HL-60 (cell line): ENCODE measurements at regions not wholly inside any gene's neighbourhood (a gene's known extent, or its start where the extent isn't known, plus 50 kb on each side); places are given as distances from the start of the nearest gene placed in this dataset.

Experiments
- DNase-seq, 2 experiments: peaks; one replicate each; pipeline ENCODE4 v3.0.0-alpha.2; 2010 to 2020; ENCODE audit warnings: low read depth in 1 of 2, low spot score in 1 of 2
- H3K27ac ChIP-seq: fragments of 250-450 bp; sonication (Bioruptor Pico); replicated peaks from 2 replicates; pipeline ENCODE4 v1.5.1; 2020; ENCODE audit warnings: mild to moderate bottlenecking, moderate library complexity
- H3K27me3 ChIP-seq: fragments of 250-450 bp; sonication (Bioruptor Pico); 2 replicates; pipeline ENCODE4 v1.5.1; 2021; ENCODE audit warnings: mild to moderate bottlenecking, moderate library complexity; ENCODE audit not compliant: insufficient read depth, poor library complexity, severe bottlenecking
- H3K4me3 ChIP-seq: replicated peaks from 2 replicates; pipeline ENCODE4 v1.5.1; 2011; ENCODE audit warnings: mild to moderate bottlenecking, control low read depth, low read length; ENCODE audit not compliant: insufficient read depth
- CTCF ChIP-seq: IDR thresholded peaks from one replicate; pipeline ENCODE4 v1.5.1; 2011; ENCODE audit warnings: low read length, control low read depth, inconsistent platforms; ENCODE audit not compliant: insufficient read depth
- GABPA ChIP-seq: IDR thresholded peaks from 2 replicates; pipeline ENCODE4 v1.6.1; 2012; ENCODE audit warnings: low read depth
- POLR2AphosphoS5 ChIP-seq: IDR thresholded peaks from 2 replicates; pipeline ENCODE4 v1.6.1; 2012; ENCODE audit warnings: low read depth
- SPI1 ChIP-seq: IDR thresholded peaks from 2 replicates; pipeline ENCODE4 v1.6.1; 2012; ENCODE audit warnings: low read depth, mild to moderate bottlenecking, borderline replicate concordance
- TF ChIP-seq, protein P1 (sequence below): IDR thresholded peaks from 2 replicates; pipeline ENCODE4 v1.6.1; 2012; ENCODE audit warnings: low read depth; ENCODE audit not compliant: insufficient replicate concordance

GRCh38 chr11:100622404-100622803 is 64.7 kb upstream of the ARHGAP42 start:
- TF ChIP-seq CTCF: no peak
- no peak for TF ChIP-seq SPI1
- TF ChIP-seq GABPA: no peak
- TF ChIP-seq, protein P1, sequence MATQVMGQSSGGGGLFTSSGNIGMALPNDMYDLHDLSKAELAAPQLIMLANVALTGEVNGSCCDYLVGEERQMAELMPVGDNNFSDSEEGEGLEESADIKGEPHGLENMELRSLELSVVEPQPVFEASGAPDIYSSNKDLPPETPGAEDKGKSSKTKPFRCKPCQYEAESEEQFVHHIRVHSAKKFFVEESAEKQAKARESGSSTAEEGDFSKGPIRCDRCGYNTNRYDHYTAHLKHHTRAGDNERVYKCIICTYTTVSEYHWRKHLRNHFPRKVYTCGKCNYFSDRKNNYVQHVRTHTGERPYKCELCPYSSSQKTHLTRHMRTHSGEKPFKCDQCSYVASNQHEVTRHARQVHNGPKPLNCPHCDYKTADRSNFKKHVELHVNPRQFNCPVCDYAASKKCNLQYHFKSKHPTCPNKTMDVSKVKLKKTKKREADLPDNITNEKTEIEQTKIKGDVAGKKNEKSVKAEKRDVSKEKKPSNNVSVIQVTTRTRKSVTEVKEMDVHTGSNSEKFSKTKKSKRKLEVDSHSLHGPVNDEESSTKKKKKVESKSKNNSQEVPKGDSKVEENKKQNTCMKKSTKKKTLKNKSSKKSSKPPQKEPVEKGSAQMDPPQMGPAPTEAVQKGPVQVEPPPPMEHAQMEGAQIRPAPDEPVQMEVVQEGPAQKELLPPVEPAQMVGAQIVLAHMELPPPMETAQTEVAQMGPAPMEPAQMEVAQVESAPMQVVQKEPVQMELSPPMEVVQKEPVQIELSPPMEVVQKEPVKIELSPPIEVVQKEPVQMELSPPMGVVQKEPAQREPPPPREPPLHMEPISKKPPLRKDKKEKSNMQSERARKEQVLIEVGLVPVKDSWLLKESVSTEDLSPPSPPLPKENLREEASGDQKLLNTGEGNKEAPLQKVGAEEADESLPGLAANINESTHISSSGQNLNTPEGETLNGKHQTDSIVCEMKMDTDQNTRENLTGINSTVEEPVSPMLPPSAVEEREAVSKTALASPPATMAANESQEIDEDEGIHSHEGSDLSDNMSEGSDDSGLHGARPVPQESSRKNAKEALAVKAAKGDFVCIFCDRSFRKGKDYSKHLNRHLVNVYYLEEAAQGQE: no peak
- TF ChIP-seq POLR2AphosphoS5: no peak
- DNase-seq: no peak
- H3K4me3 ChIP-seq: no peak overlapping the region
- H3K27me3 ChIP-seq: no peaks in the 10 kb centered on the region
- H3K27ac ChIP-seq: no peak overlapping the region

DNA sequence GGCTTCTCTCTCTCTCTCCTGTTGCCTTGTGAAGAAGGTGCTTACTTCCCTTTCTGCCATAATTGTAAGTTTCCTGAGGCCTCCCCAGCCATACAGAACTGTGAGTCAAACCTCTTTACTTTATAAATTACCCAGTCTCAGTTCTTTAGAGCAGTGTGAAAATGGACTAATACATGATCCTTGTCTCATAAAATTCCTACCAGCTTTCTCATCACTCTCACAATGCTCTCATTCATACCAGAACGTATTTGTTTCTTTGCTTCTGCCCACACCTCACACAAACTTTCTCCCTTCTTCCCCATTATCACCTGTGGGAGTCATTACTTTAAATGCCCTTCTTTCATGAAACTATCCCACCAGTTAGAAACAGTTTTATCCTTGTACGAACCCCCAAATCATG is 62.7 kb upstream of the ARHGAP42 start:
- Histone ChIP-seq H3K27ac (no peak overlapping the region), H3K4me3 (no peak overlapping the region), H3K27me3 (no peaks in the 10 kb centered on the region)
- TF ChIP-seq CTCF (no peak), SPI1 (no peak), POLR2AphosphoS5 (no peak), GABPA (no peak)
- TF ChIP-seq, protein P1: no peak
- DNase-seq: no peak

DNA sequence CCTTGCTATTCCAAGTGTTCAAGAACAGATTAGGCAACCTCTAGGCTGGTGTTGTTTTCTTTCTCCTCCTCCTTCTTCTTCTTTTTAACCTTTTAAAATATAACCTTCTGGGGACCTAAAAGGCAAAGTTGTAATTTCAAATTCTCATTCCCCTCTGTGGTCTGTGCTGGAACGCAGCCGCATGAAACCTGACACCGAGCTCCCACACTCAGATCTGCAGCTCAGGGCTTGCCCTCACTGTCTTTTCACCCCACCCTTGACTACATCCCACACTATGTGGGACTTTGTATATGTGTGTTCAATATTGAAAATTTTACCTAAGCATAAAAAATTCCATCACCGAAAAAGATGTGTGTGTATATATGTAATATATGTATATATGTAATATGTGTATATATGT is 62.0 kb upstream of the ARHGAP42 start:
- no peak overlapping the region for H3K4me3 ChIP-seq
- TF ChIP-seq, protein P1: no peak
- no peak for TF ChIP-seq GABPA
- TF ChIP-seq SPI1: no peak
- no peak for TF ChIP-seq POLR2AphosphoS5
- TF ChIP-seq CTCF: no peak
- no peak for DNase-seq
- H3K27me3 ChIP-seq: no peaks in the 10 kb centered on the region
- no peak overlapping the region for H3K27ac ChIP-seq
